ENCODE measurements at regions not wholly inside any gene's neighbourhood (a gene's known extent, or its start where the extent isn't known, plus 50 kb on each side); places are given as distances from the start of the nearest gene placed in this dataset.
A peak's percentile ranks its signal among the peaks of the same experiment; 100 is the strongest.
"Not testable (repeated sequence)": the region's sequence is repeated elsewhere in the genome, so short reads cannot be mapped to it uniquely, and the experiment has no call there.

GRCh38 chr2:12879649-12880048 lies 162.9 kb downstream of the TRIB2 start:
- no peak for DNase-seq (ENCODE audit: low spot score)

- no peak for DNase-seq (ENCODE audit: low spot score)
Observed at GRCh38 chr2:12881952-12882351, 165.2 kb downstream of the TRIB2 start.

DNA sequence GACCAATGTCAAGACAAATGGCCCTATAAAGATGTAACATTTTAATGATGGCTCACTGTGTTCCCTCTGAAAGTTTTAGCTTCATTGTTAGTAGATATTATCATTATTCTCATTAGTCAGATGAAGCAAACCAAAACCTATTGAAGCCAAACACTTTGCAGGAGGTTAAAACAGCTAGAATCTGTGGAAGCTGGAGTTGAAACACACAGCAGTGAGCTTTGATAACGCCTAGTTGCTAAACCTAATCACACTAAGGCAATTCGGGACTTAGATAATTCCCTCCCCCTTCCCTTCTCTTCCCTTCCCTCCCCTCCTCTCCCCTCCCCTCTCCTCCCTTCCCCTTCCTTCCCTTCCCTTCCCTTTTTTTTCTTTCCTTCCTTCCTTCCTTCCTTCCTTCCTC lies 165.7 kb downstream of the TRIB2 start:
- no peak for DNase-seq (ENCODE audit: low spot score)

GRCh38 chr2:12883906-12884305 lies 167.2 kb downstream of the TRIB2 start:
- DNase-seq (ENCODE audit: low spot score): no peak

DNA sequence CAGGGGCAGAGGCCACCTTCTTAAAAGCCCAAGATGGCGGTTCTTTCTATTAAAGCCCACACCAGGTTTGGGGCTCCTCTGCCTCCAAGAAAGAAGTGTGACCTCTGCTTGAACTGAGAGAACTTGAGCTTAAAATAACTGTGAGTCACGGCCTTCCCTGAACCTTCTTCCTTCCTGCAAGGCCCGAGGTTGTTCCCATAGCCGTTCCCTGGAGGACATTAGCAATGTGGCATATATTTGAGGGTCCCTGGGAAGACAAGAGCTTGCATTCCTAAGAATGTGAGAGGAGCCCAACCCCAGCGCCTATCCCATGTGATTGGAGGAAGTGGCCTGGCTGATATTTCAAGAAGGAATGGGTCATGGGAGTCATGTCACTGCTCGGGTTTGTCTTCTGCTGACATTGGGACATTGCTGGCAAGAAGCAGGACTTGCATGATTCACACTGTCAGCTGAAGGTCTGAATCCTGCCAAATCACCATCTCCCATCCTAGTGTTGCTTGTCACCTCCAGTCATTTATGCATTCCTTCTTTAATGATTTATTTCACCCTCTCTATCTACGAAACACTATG lies 168.1 kb downstream of the TRIB2 start:
- DNase-seq (ENCODE audit: low spot score): no peak

DNA sequence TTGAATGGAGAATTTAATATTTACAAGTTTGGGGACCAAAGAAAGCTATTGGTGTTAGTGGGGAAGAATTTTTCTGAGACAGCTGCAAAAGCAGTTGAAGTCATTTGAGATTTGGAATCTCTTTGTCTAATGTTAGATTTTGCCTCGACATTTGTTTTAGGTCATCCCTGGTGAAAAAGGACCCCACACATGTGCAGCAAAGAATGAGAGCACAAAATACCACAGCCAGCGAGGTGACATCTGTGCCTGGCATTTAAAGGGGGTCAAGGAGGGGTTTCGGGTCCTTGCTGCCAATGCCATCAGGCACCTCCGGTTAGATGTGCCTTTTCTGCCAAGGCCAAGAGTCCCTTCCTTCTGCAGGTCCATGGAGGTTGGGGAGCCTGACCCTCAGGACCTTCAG lies 173.3 kb downstream of the TRIB2 start:
- DNase-seq (ENCODE audit: low spot score): no peak

DNA sequence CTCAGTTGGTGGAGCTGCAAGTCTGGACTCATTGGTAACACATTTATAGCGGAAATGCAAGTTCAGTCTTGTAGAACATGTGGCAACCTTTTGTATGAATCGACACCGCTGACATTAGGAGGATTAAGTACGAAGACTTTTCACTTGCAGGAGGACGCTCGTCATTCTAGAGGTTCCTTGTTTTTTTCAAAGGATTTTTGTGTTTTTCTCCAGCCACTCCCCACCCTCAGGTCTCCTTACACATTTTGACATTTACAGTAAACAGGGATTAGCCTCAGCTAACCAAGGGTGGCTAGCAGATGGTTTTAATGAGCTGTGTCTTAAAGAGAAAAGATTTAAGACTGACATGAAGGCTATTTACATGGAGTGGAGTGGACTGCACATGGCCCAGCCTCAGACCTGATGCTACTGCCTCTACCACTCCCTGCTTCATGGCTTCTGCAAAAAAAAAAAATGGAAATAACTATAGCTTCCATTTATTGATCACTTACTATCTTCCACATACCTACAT lies 173.8 kb downstream of the TRIB2 start:
- no peak for DNase-seq (ENCODE audit: low spot score)

- no peak for DNase-seq (ENCODE audit: low spot score)
Observed at GRCh38 chr2:12895017-12895416, 178.3 kb downstream of the TRIB2 start.

DNA sequence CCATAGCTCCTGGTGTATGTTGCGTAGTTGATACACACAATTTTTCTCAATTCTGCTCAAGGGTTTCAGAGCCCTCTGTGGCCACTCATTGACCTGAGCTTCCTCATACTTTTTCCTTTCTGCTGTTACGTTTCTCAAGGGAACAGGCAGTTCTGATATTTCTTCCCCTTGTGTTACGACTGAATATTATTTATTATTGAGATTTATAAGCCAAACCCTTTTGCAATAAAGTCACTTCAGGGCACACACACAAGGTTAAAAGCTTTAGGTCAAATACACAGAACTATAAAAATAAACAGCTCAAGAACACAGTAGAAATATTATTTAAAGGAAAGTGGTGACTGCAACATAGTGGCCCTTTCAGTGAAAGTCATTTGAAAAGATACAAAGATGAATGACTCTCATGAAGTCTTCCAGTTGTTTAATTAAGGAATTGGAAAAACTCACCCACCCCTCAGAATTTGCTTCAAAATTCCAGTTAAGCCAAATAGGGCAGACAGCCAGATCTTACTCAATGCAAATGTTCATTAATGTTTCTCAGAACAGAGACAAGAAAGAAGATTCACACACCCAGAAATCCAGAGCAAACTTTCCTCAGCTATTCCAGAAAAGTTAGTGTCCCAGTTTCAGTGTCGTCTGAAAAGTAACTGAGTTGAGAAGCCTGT lies 179.7 kb downstream of the TRIB2 start:
- no peak for DNase-seq (ENCODE audit: low spot score)

DNA sequence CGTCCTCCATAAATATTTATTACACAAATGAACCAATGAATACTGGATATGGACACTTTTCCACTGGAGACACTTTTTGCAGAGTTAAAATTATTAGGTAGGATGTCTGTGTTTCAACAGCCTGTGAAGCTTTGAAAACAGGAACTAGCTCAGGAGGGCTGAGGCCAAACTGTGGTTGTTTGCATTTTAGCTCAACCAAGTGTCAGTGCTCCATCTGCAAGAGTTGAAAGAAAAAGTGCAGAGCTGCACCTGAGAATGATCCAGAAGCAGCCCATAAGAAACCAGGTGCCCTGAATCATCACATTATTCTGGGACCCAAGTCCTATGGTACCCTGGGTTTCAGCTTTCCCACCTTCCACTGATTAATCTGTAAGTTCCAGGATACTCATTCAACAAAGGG lies 180.4 kb downstream of the TRIB2 start:
- DNase-seq (ENCODE audit: low spot score): no peak

DNA sequence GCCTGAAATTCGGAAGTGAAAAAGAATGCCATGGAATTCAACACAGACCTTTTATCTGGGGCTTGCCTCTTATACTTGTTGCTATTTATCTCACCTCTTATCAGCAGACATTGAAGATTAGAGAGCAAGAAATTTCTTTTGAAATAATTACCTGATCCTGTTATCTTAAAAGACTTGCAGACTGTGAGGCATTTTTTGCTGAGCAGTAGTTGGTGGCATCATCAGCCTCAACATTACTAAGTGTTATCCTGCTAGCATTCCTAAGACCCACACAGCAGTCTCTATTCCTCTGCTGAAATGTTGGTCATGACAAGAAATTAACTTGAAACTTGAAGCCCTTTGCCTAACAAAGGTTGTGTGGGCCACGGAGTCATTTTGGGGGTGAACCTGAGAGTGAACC lies 186.5 kb downstream of the TRIB2 start:
- no peak for DNase-seq (ENCODE audit: low spot score)

DNA sequence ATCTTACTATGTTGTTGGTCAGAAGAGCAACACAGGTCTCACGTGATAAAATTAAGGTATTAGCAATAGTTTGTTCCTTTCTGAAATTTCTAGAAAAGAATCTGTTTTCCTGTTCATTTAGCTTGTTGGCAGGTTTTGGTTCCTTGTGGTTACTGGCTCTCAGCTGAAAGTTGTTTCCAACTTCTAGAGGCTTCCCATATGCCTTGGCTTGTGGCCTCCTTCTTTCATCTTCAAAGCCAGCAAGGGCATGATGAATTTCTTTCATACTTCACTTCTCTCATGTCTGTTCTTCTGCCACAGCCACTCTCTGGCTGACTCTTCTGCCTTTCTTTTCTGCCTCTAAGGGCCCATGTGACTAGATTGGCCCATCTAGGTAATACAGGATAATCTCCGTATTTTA lies 193.7 kb downstream of the TRIB2 start:
- DNase-seq (ENCODE audit: low spot score): no peak

DNA sequence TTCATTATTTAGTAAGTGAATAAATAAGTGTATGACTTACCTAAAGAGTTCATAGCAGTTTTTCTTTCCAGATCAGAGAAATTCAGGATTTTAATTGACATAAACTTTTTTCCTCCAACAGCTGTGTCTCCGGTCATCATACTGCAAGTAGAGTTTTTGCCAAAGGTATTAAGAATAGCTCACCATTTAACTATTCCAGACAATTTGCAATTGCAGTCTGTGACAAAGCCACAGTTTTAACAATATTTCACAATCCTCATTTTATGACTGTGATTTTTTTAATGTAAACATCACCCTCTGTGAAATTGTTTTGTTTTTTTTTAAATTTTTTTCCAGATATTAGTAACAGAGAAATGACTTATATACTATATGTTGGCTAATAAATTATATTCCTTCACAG lies 199.1 kb downstream of the TRIB2 start:
- no peak for DNase-seq (ENCODE audit: low spot score)

DNA sequence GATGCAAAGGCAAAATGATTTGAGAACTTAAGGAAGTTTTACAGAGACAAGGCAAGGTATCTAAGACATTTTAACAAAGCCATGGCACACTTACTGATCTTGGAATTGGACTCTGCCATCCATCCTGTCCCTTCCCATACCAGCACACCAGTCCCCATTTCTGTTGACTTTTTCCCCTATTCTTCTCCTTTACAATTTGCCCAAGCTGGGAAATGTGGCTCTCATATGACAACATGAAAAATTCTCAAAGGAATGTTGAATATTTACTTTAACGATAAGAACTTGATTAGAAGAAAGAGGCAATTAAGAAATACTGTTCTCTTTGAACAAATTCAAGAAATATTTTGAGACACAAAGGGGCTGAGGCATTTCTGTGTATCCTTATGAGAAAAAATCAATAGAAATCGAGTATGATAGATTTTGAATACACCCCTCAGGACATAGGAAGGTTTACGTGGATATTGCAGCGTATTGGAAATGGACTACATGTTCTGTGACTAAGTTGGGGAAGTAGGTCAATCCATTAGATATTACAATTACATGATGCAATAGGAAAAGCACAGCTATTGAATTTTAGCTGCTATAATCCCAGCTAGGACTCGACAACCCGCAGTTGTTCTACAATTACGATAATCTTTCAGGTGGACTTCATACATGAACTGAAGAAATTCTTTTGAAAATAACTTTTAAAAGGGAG lies 201.6 kb downstream of the TRIB2 start:
- no peak for DNase-seq (ENCODE audit: low spot score)

DNA sequence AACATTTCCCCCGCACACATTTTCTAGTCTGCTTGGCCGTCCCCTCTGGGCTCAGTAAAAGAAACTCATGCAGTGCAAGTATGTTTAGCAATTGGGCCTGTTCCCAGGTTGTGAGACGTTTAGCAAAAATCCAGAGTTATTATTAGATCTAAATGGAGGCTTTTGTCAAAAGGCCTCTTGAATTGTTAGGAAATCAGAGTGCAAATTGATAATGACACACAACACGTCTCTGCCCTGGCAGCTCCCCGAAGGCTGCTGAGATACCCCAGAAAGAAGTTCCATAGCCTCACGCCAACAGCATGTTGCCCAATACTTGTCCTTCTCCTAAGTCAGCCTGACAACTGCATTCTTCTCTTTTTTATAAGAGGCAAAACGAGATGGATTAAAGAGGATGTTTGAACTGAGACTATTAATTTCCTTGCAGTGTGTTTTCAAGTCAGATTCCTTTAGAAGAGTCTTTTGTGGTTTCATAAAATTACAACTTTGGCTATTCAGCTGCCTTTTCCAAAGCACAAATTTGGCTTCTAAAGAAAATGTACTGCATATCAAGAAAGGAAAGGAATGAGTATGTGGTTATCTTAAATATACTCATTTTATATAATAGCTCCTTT lies 202.2 kb downstream of the TRIB2 start:
- no peak for DNase-seq (ENCODE audit: low spot score)

DNA sequence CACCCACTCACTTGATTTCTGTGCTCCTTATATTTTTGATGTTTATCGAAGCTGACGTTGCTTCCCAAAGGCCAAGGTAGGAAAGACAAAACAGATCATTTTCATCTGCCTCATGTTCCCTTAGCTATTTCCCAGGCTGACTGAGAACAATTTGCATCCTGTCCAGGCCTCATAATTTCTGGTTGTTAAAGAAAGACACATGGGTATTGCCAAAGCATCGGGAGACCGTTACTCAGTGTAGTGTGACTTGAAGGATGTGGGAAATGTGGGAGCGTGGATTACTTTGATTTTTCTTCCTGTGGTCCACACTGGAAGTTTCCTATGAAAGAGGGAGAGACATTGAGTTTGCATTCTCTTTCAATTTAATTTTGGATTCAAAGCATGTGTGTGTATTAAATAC lies 204.6 kb downstream of the TRIB2 start:
- DNase-seq (ENCODE audit: low spot score): no peak

DNA sequence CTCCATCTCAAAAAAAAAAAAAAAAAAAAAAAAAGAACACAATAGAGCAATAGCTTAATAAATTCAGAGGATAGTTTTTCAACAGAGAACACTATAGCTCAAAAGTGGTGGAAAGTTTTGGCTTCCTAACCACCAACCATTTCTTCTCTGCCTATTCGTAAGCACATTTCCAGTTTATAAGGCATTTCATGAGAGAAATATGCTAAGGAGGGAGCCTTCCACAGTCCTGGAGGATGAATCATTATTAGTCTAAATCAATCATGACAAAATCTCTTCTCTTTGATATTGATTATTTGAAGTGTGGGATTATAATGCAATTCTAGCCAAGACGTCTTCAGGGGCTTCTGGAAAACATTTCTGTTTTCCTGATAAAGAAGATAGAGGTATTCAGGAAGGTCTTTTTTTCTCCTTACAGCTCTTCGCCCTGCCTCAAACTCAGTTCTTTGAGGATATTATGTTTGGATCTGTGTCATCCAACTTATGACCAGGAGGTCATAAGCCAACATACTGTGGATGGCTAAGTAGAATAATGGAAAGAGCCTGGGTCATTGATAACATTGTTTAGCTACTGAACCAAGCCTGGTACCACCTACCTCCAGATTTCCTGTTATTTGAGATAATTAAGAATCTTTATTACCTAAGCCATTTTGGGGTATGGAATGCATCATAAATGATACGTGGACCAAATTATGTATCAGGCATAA lies 207.3 kb downstream of the TRIB2 start:
- DNase-seq (ENCODE audit: low spot score): no peak

DNA sequence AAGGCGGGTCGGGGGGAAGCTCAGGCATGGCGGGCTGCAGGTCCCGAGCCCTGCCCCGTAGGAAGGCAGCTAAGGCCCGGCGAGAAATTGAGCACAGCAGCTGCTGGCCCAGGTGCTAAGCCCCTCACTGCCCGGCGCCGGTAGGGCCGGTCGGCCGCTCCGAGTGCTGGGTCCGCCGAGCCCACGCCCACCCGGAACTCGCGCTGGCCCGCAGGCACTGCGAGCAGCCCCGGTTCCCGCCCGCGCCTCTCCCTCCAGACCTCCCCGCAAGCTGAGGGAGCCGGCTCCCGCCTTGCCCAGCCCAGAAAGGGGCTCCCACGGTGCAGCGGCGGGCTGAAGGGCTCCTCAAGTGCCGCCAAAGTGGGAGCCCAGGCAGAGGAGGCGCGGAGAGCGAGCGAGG lies 209.9 kb downstream of the TRIB2 start:
- DNase-seq (ENCODE audit: low spot score): not testable (repeated sequence)

DNA sequence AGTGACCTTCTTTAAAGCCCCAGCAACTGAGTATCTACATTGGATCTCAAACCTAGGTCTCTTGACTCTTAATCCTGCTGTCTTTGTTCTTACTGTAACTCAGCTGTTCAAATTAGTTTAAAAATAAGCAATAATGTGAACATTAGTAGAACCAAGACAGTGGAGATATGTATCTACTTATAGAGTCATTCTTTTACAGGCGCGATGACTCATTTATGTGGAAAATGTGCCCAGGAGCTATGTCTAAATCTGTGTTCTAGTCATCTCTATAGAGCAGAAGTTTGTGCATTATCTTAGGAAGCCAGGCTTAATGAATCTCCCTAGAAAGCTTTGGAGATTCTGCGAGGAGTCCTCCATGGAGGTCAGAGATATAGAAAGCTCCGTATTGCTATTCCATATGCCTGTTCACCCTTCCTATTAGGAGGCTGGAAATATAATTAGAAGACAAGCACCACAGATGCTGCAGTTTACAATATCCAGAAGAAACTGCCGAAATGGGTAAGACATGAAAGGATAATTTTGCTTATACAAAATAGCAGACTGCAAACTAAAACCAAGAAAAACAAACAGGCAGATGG lies 211.6 kb downstream of the TRIB2 start:
- DNase-seq (ENCODE audit: low spot score): peak; percentile 33

DNA sequence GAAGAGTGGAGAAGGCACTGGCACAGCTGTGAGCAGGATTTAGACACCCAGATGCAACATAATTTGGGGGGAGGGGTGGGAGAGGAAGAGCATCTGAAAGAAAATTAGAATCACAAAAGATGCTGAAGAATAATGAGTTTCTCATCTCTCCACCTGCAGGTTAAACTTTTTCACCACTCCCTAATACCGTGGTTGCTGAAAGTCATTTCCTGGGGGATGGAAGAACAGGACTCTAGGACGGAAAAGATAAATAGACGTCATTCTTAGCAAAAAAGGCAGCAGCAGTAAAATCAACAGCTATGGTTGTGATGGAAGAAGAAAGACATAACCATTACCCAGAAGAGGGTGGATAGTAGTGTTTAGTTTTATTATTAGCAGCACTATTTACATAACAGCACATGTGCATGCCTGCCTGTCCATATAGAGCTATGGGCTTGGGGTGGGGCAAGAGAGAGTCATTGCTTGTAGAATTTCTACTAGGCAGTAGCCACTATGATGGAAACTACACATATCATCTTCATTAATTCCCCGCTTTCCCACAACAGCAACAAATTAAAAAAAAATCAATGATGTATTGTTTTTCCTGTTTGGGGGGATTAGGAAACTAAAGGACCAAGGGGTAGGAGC lies 212.2 kb downstream of the TRIB2 start:
- DNase-seq (ENCODE audit: low spot score): no peak

DNA sequence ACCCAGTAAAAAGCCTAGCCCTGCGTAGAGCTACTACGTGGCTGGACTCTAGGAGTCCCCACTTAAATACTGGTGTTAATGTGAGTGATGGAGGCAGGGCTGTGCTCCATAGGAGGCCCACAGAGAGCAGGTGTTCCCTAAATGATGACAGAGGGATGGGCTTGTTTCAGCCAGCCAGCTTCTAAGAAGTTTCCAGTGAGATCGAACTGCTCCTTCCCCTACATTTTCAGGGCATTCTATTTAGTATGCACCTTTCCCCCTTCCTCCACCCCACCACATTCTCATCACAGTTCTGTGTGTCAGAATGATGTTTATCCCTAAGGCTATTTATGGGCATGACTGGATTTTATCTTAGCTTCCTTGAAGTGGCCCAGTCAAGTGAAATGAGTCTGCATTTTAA lies 213.0 kb downstream of the TRIB2 start:
- no peak for DNase-seq (ENCODE audit: low spot score)

GRCh38 chr2:12930391-12930790 lies 213.7 kb downstream of the TRIB2 start:
- no peak for DNase-seq (ENCODE audit: low spot score)

Measured in activated CD4-positive, alpha-beta T cell treated with anti-CD3 and anti-CD28 coated beads, Interleukin-2, Interleukin-4, amounts not matched to agents 100 ng/mL and 50 ng/mL, durations not matched to agents 16 hours and 8 hours (primary cell).